Smooth muscle cell (in vitro differentiated cells): ENCODE measurements at regions not wholly inside any gene's neighbourhood (a gene's known extent, or its start where the extent isn't known, plus 50 kb on each side); places are given as distances from the start of the nearest gene placed in this dataset.

Experiments used
- DNase-seq: peaks from one replicate; lab custom pipeline; 2025; ENCODE audit not compliant: unreplicated experiment; lab: John Stamatoyannopoulos, UW
- H2AFZ ChIP-seq: fragments of 200-600 bp; sonication (generic); 2 replicates; pipeline ENCODE4 v1.6.0; 2016; ENCODE audit warnings: antibody characterized with exemption, low read depth, mild to moderate bottlenecking
- H3F3A ChIP-seq: fragments of 200-600 bp; sonication (generic); 2 replicates; pipeline ENCODE4 v1.6.0; 2017; ENCODE audit warnings: antibody characterized with exemption, low read depth
- H3K27ac ChIP-seq: fragments of 200-600 bp; sonication (generic); 2 replicates; pipeline ENCODE4 v1.5.1; 2016; ENCODE audit warnings: low read depth, mild to moderate bottlenecking
- H3K27me3 ChIP-seq: fragments of 200-600 bp; sonication (generic); 2 replicates; pipeline ENCODE4 v1.6.1; 2016; ENCODE audit warnings: low read depth, mild to moderate bottlenecking
- H3K36me3 ChIP-seq: fragments of 200-600 bp; sonication (generic); 2 replicates; pipeline ENCODE4 v1.5.1; 2016; ENCODE audit warnings: low read depth
- H3K4me1 ChIP-seq: fragments of 200-600 bp; sonication (generic); 2 replicates; pipeline ENCODE4 v1.5.1; 2016; ENCODE audit warnings: low read depth
- H3K4me2 ChIP-seq: fragments of 200-600 bp; sonication (generic); 2 replicates; pipeline ENCODE4 v1.6.0; 2016; ENCODE audit warnings: mild to moderate bottlenecking
- H3K4me3 ChIP-seq: fragments of 200-600 bp; sonication (generic); 2 replicates; pipeline ENCODE4 v1.5.1; 2016; ENCODE audit warnings: mild to moderate bottlenecking
- H3K79me2 ChIP-seq: fragments of 200-600 bp; sonication (generic); 2 replicates; pipeline ENCODE4 v1.6.0; 2016; ENCODE audit warnings: low read depth, mild to moderate bottlenecking
- H3K9ac ChIP-seq: fragments of 200-600 bp; sonication (generic); 2 replicates; pipeline ENCODE4 v1.6.0; 2016; ENCODE audit warnings: low read depth
- H3K9me3 ChIP-seq: fragments of 200-600 bp; sonication (generic); replicated peaks from 2 replicates; pipeline ENCODE4 v1.5.1; 2016; ENCODE audit warnings: low read depth
- H4K20me1 ChIP-seq: fragments of 200-600 bp; sonication (generic); 2 replicates; pipeline ENCODE4 v1.6.0; 2016; ENCODE audit warnings: low read depth
- CTCF ChIP-seq: fragments of 200-600 bp; sonication (generic); IDR thresholded peaks from 2 replicates; pipeline ENCODE4 v1.5.1; 2017; ENCODE audit warnings: borderline replicate concordance, mild to moderate bottlenecking, antibody characterized with exemption; ENCODE audit not compliant: insufficient read depth, poor library complexity, severe bottlenecking
- WGBS: methylation state at CpG from one replicate; pipeline ENCODE4 v1.1.7; 2016; ENCODE audit warnings: low lambda C conversion rate; 5-methylcytosine and 5-hydroxymethylcytosine counted together

- no peaks in the 10 kb centered on the region for H4K20me1 ChIP-seq
- no peaks in the 10 kb centered on the region for H3K9me3 ChIP-seq
- no peak overlapping the region for H3K9ac ChIP-seq
- H3K79me2 ChIP-seq, result no peaks in the 10 kb centered on the region
- no peak overlapping the region for H3K4me2 ChIP-seq
- no peaks in the 10 kb centered on the region for H3K27me3 ChIP-seq
- DNase-seq, result no peak
- no peak overlapping the region for H3K27ac ChIP-seq
- no peaks in the 10 kb centered on the region for H3F3A ChIP-seq
- H3K4me3 ChIP-seq, result no peak overlapping the region
- no peaks in the 10 kb centered on the region for H3K4me1 ChIP-seq
- TF ChIP-seq CTCF, result no peak
- no peak overlapping the region for H2AFZ ChIP-seq
- WGBS, result 83% methylated on average over 1 of the region's 1 CpG
- no peaks in the 10 kb centered on the region for H3K36me3 ChIP-seq
These were observed 493.5 kb downstream of the IRX1 start for GRCh38 chr5:4089087-4089486.

- H2AFZ ChIP-seq, result no peak overlapping the region
- no peaks in the 10 kb centered on the region for H3K79me2 ChIP-seq
- no peaks in the 10 kb centered on the region for H3K36me3 ChIP-seq
- H3K27me3 ChIP-seq, result no peaks in the 10 kb centered on the region
- H3K4me2 ChIP-seq, result no peak overlapping the region
- H3K9ac ChIP-seq, result no peak overlapping the region
- no peak for DNase-seq
- 95% methylated on average over 15 of the region's 15 CpGs for WGBS
- TF ChIP-seq CTCF, result no peak
- H3F3A ChIP-seq, result no peaks in the 10 kb centered on the region
- no peak overlapping the region for H3K27ac ChIP-seq
- H4K20me1 ChIP-seq, result no peaks in the 10 kb centered on the region
- H3K4me1 ChIP-seq, result no peaks in the 10 kb centered on the region
- H3K9me3 ChIP-seq, result no peaks in the 10 kb centered on the region
- H3K4me3 ChIP-seq, result no peak overlapping the region
These were observed 497.6 kb downstream of the IRX1 start for GRCh38 chr5:4093236-4093635.

GRCh38 chr5:4093970-4094369 lies 498.3 kb downstream of the IRX1 start:
- H3K27ac ChIP-seq, result no peak overlapping the region
- H3K9me3 ChIP-seq, result no peaks in the 10 kb centered on the region
- H3K4me3 ChIP-seq, result no peak overlapping the region
- no peak overlapping the region for H3K9ac ChIP-seq
- WGBS, result 76% methylated on average over 4 of the region's 4 CpGs
- no peaks in the 10 kb centered on the region for H3K4me1 ChIP-seq
- H3K4me2 ChIP-seq, result no peak overlapping the region
- no peaks in the 10 kb centered on the region for H4K20me1 ChIP-seq
- no peaks in the 10 kb centered on the region for H3K79me2 ChIP-seq
- no peak for TF ChIP-seq CTCF
- no peak for DNase-seq
- H3F3A ChIP-seq, result no peaks in the 10 kb centered on the region
- no peaks in the 10 kb centered on the region for H3K27me3 ChIP-seq
- no peaks in the 10 kb centered on the region for H3K36me3 ChIP-seq
- H2AFZ ChIP-seq, result no peak overlapping the region

- Histone ChIP-seq H3K4me1 (no peaks in the 10 kb centered on the region), H3K9ac (no peak overlapping the region), H3K4me2 (no peak overlapping the region), H3K79me2 (no peaks in the 10 kb centered on the region), H4K20me1 (no peaks in the 10 kb centered on the region), H3K27me3 (no peaks in the 10 kb centered on the region), H3F3A (no peaks in the 10 kb centered on the region), H3K27ac (no peak overlapping the region), H3K4me3 (no peak overlapping the region), H3K36me3 (no peaks in the 10 kb centered on the region), H2AFZ (no peak overlapping the region), H3K9me3 (no peaks in the 10 kb centered on the region)
- DNase-seq, result no peak
- 85% methylated on average over 14 of the region's 14 CpGs for WGBS
- no peak for TF ChIP-seq CTCF
These were observed 500.4 kb downstream of the IRX1 start for GRCh38 chr5:4095918-4096630.
